ENCODE measurements at regions not wholly inside any gene's neighbourhood (a gene's known extent, or its start where the extent isn't known, plus 50 kb on each side); places are given as distances from the start of the nearest gene placed in this dataset.

DNA sequence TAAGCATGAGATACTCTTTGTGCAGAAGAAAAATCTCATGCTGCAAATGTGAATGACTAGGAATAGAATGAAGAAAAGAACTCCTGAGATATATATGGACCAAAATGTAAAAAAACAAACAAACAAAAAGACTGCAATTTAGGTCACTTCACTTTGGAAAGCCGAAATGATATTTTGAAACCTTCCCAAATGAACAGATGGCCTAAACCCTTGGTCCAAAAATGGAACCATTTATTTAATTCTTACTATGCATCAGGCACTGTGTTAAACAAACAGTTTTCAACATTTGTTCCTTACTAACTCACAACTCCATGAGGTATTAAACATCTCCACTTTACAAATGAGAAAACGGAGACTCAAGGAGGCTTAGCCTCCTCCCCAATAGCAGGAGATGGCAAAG, 107.5 kb downstream of the VIP start:
- TF ChIP-seq, protein P1, sequence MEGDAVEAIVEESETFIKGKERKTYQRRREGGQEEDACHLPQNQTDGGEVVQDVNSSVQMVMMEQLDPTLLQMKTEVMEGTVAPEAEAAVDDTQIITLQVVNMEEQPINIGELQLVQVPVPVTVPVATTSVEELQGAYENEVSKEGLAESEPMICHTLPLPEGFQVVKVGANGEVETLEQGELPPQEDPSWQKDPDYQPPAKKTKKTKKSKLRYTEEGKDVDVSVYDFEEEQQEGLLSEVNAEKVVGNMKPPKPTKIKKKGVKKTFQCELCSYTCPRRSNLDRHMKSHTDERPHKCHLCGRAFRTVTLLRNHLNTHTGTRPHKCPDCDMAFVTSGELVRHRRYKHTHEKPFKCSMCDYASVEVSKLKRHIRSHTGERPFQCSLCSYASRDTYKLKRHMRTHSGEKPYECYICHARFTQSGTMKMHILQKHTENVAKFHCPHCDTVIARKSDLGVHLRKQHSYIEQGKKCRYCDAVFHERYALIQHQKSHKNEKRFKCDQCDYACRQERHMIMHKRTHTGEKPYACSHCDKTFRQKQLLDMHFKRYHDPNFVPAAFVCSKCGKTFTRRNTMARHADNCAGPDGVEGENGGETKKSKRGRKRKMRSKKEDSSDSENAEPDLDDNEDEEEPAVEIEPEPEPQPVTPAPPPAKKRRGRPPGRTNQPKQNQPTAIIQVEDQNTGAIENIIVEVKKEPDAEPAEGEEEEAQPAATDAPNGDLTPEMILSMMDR (IDR thresholded peaks at IDR 0.05) = no peak
- no peak for TF ChIP-seq POLR2A (IDR thresholded peaks at IDR 0.05)

All from thyroid gland (tissue), 4 donors.